Stimulated activated CD4-positive, alpha-beta T cell treated with anti-CD3 and anti-CD28 coated beads, TNF-alpha, amount 100 ng/mL, for 24 hours (primary cell): ENCODE measurements at regions not wholly inside any gene's neighbourhood (a gene's known extent, or its start where the extent isn't known, plus 50 kb on each side); places are given as distances from the start of the nearest gene placed in this dataset.

ENCODE experiments used
- DNase-seq, 3 experiments: peaks; one replicate each; pipeline ENCODE4 v3.0.0-alpha.2; 2020; ENCODE audit warnings: low read depth in 3 of 3

DNA sequence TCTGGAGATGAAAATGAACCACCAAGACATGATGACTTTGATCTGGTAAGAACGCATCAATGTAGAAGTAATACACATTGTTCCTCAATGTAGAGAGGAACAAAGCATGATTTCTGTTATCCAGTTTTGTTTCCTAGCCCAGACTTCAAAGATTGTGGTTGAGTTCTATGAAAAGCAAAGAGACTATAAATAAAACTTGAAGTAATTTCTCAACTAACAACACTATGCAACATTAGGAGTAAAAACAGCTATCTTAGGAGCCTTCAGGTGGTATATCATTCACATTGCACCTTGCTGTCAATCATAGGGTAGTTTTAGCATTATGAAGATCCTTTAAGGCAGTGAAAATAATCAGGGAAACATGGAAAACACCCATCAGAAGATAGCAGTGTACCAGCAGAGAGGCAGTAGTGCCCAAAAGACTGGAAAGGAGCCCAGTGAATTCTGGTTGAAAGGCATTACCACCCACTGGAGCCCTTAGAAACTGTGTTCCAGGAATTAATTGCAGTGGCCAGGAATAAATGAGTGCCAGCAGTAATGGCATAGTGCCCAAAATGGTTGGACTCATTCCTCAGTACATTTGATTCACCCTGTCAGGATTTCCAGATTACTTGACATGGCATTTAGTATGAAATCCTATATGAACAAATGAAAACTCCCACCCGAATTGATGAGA lies 300.7 kb upstream of the CXXC4 start:
- DNase-seq = no peak

DNA sequence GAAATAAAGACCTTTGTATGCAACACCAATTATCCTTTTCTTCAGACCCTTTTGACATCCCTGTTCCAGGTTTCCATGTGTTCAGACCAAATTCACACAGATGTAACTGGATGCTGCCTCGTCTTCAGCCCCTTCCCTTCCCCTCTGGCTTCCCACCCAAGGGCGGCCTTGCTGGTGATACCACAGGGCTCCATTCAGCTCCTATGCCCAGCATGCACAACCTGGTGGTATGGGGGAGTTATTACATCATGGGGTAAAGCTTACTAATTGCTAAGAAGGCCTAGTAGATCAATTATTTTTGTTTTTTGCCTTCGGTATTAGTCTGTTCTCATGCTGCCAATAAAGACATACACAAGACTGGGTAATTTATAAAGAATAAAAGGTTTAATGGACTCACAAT lies 317.0 kb upstream of the CXXC4 start:
- DNase-seq = no peak

DNA sequence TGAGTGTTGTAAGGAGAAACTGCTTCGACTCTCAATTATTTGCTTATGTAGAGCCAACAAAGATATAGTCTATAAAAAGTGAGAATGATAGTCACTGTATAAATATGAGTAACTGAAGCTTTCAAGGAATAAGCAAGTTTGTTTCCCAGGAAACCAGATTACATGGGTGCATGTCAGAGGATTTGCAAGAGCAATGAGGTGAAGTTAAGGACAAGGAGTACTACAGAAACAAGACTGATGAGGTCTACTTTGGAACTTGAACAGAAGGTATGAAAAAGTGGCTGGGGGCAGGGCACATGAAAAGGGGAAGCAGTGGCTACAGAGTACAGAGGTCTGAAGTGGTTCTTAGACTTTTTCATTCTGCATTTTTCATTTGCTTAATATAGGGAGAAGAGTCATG lies 321.0 kb upstream of the CXXC4 start:
- DNase-seq = no peak

DNA sequence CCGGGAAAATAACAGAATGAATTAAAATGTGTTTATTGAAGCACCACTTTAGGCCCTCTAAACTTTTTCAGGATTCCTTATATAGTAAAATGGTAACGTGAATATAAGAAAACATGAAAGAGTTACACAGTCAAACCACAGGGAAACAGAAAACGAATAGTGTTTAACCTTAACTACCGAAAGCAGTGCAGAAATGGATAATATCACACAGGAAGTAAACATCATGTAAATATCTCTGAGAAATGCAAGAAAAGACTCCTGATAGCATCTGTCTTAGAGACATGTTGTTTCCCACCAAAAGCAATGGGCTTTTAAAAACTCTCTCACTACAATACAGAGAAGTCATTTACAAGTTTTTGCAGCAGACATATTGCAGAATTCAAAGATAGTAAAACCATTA lies 323.9 kb upstream of the CXXC4 start:
- DNase-seq = no peak

DNA sequence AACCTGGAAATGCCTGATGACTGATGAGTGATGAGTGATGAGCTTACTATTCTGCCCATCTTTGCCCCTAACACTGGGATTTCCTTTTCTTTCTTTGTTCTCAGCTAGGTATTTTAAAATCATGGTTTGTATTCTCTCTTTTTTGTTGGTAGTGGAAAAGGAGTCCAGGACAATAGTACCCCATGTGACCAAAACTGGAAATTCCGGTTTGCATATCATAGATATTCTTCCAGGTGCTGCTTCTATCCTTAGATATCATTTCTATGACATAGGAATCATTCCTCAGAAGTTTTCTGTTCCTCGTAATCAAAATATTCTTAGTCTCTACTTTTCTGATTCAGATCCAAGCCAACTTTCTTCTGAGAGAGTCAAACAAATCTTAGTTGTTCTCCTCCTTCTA lies 320.5 kb upstream of the TET2 start:
- no peak for DNase-seq

DNA sequence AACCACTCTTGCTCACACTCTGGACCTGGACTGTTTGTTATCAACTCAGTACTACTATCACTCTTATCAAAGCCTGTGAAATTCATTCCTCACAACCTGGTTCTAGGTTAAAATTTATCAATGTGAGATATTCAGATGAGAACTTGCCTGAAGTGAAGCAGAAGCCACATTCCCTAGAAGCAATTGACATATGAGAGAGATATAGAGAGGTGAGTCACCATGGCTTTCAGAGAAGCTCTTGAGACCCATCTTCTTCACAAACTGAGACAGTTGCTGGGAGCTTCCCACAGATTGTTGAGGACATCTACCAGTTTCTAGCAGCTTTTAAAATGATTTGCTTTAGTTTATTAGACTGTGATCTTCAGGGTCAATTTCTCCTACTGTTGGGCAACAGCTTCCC lies 316.9 kb upstream of the TET2 start:
- DNase-seq = no peak

DNA sequence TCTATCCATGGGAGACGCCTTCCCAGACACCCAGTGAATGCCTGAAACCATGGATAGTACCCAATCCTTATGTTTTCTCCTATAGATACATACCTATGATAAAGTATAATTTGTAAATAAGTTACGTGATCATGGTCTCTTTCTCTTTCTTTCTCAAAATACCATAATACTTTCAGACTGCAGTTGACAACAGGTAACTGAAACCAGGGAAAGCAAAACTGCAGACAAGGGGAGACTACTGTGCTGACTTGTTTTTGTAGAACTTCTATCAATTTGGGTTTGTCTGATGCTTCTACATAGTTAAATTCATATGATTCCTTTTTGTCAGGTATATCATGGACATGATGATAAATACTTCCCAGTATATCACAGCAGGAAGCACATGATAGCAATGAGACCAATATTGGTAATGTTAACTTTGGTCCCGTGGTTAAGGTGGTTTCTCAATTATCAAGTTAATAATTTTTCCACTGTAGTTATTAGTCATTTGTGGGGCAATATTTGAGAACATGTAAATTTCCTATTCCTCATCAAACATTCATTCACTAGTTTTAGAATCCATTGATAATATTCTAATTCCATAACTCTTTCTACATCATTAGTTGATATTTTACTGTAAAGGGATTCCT lies 298.0 kb upstream of the TET2 start:
- DNase-seq = no peak

DNA sequence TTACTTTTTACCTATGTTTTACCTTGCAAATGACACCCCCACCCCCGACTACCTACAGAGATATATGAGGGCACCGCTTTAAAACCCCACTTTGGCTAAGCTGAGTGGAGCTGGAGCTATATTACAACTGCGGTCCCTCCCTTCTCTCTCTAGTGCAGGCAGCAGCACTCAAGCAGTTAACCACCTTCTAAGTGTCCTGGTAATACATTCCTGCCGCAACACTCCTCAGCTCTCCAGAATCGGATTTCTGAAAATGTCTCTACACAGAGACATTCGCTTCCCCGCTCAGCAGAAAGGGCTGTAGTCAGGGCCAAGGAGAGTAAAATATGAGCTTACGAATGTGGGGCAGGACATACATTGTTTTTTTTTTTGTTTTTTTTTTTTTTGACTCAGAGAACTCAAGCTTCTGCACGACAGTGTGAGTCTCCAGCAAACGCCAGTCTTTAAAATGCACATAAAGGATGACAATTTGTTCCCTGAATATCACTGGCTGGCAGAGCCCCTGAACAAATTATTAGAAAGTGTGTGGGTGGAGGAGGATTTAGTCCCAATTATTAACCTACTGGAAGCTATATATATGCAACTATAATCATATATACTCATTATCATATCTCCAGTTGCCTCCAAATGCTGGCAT lies 287.0 kb upstream of the TET2 start:
- DNase-seq = no peak

DNA sequence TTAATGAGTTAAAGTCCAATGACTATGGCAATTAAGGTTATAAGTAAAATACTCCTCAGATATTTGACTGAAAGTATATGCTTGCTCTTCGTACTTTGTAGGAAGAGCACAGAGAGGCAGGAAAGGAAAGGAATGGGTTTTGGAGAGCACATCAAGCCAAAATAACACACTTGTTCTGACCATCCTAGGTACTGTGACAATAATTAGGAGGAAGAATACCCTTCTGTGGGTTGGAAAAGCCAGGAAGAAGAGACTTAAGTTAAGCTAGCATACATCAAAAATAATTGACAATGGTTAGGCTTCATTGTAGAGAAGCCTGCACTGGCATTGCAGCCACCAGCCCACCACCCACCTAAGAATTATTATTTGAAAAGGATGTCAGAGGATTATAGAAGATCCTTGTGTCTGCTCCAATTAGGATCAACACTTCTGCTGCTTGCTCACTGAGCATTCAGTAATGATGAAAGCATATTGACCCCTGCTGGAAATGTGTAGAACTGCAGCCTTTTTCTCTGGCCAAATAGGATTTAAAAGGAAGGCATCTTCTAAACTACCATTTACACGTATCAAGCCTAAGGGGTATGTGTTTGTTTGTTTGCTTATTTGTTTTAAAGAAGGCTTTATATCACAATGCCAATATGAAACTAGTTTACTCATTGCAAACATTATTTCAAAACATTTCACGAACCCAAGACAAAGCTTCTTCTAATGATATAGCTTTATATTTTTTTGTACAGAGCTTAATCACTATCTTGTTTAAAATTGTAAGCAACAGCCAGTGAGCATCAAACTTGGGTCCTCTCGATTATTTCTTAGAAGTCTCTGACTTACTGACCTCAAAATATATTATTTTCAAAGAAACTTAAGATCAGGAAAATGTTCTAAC lies 286.2 kb upstream of the TET2 start:
- DNase-seq = peak; percentile 11 to 33 (median 21)

DNA sequence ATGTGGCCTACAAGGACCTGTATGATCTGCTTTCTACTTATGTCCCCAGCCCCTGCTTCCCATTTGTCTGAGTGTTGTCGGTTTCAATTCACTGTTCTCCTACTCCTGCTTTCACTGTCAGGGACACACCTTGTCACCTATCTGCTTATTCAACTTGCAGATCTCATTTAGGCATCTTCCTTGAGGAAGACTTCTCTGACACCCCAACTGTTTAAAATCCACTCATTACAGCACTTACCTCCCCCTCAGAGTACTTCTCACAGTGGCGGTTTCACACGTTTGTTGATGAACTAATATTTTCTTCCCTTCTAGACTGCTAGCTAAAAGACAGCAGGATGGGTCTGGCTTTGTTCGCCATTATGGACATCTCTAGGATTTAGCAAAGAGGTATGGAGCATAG lies 279.9 kb upstream of the TET2 start:
- no peak for DNase-seq

DNA sequence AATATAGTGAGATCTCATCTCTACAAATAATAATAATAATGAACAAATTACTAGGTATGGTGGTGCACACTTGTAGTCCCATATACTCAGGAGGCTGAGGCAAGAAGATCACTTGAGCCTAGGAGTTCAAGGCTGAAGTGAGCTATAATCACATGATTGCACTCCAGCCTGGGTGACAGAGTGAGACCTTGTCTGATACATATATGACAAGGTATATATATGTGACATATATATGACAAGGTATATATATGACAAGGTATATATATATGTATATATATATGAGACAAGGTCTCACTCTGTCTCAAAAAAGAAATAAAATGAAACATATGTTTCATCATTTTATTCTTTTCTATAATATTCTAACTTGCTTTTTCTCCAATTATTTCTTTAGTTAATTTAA lies 278.1 kb upstream of the TET2 start:
- DNase-seq = no peak

DNA sequence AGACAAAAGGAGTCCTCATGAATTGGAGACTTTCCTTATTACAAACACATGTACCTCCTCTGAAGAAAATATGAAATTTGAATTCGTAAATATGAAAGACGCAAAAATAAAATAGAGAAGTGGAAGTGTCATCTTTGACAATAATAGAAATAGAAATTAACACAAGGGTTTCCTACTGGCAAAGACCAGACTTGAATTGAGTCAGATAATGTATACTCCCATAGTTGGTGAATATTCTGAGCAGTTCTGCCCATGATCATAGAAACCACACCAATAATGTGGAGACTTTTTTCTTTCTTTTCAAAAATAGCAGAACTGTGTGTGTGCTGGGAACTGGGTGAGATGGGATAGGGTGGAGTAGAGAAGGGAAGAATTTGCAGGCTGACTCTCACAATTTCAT lies 277.7 kb upstream of the TET2 start:
- no peak for DNase-seq

DNA sequence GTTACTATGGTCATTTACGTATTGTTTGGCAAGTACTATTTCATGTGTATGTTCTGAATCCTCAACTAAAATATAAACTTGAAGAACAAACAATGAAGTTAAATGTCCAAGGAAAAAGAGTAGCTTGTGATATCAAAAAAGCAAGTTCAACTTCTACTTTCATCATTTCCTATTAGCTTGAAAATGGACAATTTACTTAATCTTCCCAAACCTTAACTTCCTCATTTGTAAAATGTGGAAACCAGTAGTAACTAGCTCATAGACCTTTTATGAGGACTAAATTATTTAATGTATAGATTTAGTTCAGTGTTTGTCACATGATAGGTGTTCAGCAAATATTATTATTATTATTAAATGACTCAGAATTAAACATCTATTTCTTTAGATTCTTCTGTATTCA lies 276.8 kb upstream of the TET2 start:
- DNase-seq = no peak

DNA sequence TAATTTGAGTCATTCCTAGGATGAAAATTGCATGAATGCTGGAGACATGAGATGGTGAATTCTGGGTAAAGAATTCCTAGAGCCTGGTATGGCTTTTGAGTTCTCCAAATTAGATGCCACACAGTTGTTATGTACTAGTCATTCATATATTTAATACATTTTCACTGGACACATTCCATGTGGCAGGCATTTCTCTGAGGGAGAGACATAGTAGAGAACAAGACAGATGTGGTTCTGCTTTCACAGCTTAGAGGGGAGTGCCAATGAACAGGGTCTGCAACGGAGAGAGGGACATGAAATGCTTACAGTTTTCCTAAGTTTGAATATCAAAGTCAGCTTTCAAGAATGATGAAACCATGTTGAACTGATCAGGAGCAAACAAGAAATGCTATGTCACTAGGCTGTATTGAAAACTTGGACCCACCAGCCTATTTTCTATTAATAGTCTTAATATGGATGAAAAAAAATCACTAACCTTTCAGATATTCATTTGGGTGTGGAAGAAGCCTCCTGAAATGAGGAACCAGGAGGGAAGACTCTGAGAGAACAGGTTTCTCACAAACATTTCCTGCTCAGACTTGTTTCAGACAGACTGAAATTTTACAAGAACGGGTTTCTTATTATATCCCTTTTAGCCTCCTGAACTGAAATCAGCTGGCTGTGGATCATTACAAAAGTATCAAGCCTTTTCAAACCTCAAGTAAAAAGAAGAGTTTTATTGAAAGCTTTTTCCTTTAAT lies 276.0 kb upstream of the TET2 start:
- DNase-seq = no peak

DNA sequence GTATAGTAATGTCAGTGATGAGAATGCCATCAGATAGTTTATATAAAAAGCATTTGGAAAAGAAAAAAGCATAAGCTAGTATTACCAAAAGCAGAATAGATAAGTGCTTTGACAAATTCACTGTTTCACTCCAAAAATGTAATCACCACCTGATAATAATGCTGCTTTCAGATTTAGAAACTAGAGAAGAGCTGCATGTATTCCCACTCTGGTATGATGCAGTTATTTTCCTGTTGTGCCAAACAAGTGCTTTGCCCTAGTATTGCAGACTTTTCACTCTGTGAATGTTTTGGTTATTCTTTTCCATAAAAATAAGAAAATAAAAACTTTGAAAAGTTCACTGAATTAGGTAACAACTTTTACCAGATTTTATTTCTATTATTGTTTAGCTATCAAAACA lies 267.7 kb upstream of the TET2 start:
- no peak for DNase-seq

DNA sequence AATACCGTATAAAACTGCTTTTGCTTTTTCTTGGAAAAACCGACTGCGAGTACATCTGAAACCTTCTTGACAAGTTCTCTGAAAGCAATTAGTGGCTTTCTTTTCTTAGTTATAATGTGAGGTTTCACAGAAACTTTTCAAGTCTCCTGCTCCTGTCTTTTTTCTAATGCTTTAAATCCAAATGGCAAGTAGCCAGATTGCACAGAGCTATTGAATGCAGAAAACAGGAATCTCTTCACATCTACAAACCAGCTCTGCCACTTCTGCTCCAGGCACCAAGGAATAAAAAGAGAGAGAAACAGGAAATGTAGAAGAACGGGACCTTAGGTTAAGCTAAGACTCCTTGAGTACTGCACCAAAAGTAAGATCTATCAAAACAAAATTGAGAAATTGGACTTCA lies 267.3 kb upstream of the TET2 start:
- no peak for DNase-seq

DNA sequence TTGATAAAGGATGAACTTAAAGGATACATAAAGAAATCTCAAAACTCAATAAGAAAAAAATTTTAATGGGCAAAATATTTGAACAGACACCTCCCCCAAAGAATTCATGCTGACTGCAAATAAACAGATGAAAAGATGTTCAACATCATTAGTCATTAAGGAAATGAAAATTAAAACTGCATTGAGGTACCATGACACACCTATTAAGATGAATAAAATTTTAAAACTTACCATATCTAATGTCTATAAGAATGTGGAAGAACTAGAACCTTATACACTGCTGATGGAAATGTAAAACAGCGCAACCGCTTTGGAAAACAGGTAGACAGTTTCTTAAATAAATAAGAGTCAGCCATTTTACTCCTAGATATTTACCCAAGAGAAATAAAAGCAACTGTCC lies 266.8 kb upstream of the TET2 start:
- DNase-seq = no peak

DNA sequence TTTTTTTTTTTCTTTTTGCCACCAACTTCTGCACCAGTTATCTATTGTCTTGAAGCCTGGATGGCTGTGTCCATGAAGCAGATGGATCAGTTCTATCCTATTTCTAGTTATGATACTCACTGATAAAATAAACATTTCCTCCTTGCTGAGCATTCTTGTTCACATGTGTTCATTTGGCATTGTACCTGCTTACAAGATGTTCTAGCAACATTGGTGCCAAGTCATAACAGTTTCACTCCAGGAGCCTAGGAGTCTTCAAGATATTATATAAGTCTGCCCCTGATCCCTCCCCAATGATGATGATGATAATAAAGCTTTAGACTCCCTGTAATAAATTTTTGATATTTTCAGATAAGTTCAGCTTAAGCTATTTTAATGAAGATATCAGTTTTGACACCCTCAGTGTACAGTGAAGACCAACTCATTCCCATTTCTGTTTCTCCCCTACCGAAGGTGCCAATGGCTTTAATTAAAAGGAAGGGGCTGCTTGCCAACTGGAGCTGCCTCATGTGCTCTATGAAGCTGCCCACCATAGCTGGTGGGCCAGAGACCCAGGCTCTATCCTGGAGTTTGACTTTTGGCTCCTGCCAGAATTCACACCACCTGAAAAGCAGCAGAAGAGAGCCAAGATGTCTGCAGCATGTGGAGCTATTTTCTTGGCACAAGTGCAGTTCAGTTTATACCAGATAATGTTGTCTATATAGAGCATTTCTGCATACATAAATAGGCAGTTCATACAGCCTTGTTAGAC lies 265.4 kb upstream of the TET2 start:
- DNase-seq = no peak

DNA sequence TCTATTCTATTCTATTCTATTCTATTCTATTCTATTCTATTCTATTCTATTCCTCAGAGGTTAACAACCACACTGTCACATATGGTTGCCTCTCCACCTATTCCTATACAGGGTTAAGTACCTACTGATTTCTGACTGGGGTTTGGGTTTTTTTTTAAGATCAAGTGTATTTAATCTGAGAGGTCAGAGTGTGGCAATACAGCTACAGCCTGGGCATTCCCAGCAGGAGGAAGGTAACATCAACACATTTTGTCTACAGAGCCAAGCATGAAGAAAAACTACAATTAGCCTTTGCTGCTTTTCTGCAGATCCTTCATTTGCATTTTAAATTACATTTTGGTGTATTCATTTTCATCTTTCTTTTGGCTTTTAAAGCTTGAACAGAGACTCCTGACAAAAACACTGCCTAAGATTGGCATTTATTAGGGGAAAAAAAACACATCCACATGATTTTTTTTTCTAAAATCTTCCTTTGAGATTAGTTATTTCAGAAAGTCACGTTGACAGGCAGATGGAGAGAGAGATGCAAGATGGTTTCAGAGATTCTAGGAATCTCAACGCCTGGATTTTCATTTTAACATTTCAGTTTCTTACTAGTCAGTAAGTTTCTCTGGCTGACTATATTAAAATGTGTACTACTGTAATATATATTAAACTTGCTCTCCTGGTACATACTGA lies 255.9 kb upstream of the TET2 start:
- DNase-seq = no peak
